ENCODE measurements at regions not wholly inside any gene's neighbourhood (a gene's known extent, or its start where the extent isn't known, plus 50 kb on each side); places are given as distances from the start of the nearest gene placed in this dataset.

DNA sequence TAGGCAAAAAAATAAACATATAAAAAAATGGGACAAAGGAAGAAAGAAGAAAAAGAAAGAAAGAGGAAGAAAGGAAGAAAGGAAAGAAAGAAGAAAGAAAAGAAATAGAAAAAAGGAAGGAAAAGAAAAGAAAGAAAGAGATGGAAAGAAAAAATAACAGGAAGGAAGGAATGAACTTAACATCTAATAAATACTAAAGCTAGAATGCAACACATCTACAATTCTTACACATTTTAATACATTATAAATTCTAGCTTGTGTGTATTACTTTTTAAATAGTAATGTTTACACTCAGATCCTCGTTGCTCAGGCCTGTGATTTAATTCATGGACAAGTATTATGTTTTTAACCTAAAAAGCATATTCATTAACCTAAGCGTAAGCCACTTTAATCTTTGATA is 703.0 kb upstream of the KIF2B start:
- TF ChIP-seq, protein P1, sequence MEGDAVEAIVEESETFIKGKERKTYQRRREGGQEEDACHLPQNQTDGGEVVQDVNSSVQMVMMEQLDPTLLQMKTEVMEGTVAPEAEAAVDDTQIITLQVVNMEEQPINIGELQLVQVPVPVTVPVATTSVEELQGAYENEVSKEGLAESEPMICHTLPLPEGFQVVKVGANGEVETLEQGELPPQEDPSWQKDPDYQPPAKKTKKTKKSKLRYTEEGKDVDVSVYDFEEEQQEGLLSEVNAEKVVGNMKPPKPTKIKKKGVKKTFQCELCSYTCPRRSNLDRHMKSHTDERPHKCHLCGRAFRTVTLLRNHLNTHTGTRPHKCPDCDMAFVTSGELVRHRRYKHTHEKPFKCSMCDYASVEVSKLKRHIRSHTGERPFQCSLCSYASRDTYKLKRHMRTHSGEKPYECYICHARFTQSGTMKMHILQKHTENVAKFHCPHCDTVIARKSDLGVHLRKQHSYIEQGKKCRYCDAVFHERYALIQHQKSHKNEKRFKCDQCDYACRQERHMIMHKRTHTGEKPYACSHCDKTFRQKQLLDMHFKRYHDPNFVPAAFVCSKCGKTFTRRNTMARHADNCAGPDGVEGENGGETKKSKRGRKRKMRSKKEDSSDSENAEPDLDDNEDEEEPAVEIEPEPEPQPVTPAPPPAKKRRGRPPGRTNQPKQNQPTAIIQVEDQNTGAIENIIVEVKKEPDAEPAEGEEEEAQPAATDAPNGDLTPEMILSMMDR (conservative IDR thresholded peaks at IDR 0.05): no peak
- no peak for TF ChIP-seq EZH2 (IDR thresholded peaks at IDR 0.05; ENCODE audit: low read depth)
